Ovary (tissue), 3 donors: ENCODE measurements at regions not wholly inside any gene's neighbourhood (a gene's known extent, or its start where the extent isn't known, plus 50 kb on each side); places are given as distances from the start of the nearest gene placed in this dataset.

Experiments
- POLR2A ChIP-seq: fragments of 450-650 bp; IDR thresholded peaks from one replicate; pipeline ENCODE4 v1.6.1; 2017; ENCODE audit warnings: antibody characterized with exemption, mild to moderate bottlenecking, moderate library complexity
- TF ChIP-seq, protein P1 (sequence below), 3 donors: fragments of 450-650 bp in 2 of 3; fragments of 200-600 bp in 1 of 3; IDR thresholded peaks; one replicate each; pipeline versions ENCODE4 v1.5.1 to v1.8.0; 2016 to 2022; ENCODE audit warnings: antibody characterized with exemption in 3 of 3, mild to moderate bottlenecking in 1 of 3
- donor health status: DM: no; HTN: no; CAD: no.

DNA sequence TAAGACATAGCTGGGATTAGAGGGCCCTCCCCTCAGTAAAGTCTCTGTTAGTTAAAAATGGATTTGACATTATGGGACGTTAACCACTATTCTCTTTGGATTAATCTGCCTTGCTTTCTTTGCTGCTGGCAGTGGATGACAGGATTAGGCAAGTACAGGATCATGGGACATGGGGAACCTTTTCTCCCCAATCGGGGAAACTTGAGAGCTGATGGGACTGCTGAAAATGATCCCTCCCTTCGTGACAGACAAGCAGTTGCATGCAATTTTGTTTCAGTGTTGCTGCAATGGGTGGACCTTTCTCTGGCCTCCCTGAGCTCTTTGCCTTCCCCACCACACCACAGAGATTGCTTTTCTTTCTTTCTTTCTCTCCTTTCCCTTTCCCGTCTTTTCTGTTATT lies 120.2 kb upstream of the BANK1 start:
- TF ChIP-seq, protein P1, sequence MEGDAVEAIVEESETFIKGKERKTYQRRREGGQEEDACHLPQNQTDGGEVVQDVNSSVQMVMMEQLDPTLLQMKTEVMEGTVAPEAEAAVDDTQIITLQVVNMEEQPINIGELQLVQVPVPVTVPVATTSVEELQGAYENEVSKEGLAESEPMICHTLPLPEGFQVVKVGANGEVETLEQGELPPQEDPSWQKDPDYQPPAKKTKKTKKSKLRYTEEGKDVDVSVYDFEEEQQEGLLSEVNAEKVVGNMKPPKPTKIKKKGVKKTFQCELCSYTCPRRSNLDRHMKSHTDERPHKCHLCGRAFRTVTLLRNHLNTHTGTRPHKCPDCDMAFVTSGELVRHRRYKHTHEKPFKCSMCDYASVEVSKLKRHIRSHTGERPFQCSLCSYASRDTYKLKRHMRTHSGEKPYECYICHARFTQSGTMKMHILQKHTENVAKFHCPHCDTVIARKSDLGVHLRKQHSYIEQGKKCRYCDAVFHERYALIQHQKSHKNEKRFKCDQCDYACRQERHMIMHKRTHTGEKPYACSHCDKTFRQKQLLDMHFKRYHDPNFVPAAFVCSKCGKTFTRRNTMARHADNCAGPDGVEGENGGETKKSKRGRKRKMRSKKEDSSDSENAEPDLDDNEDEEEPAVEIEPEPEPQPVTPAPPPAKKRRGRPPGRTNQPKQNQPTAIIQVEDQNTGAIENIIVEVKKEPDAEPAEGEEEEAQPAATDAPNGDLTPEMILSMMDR (IDR thresholded peaks at IDR 0.05), result no peak
- TF ChIP-seq POLR2A, result no peak
